ENCODE measurements at regions not wholly inside any gene's neighbourhood (a gene's known extent, or its start where the extent isn't known, plus 50 kb on each side); places are given as distances from the start of the nearest gene placed in this dataset.
"Not testable (repeated sequence)": the region's sequence is repeated elsewhere in the genome, so short reads cannot be mapped to it uniquely, and the experiment has no call there.

GRCh38 chr12:131659976-131660375, 50.9 kb upstream of the SFSWAP start:
- not testable (repeated sequence) for DNase-seq (ENCODE audit: low spot score)

GRCh38 chr12:131660401-131660800, 50.5 kb upstream of the SFSWAP start:
- not testable (repeated sequence) for DNase-seq (ENCODE audit: low spot score)

Measured in COLO829 (cell line).